ENCODE measurements at regions not wholly inside any gene's neighbourhood (a gene's known extent, or its start where the extent isn't known, plus 50 kb on each side); places are given as distances from the start of the nearest gene placed in this dataset.

- Histone ChIP-seq H3K27me3 (ENCODE audit: control insufficient read depth, insufficient read depth, low read length) (no peaks in the 10 kb centered on the region), H3K36me3 (ENCODE audit: control insufficient read depth, insufficient read depth, low read length) (no peaks in the 10 kb centered on the region), H3K4me3 (ENCODE audit: low read depth, low read length) (no peak overlapping the region)
- no peak for TF ChIP-seq CTCF (IDR thresholded peaks at IDR 0.05; ENCODE audit: insufficient read depth, low read length, severe bottlenecking)
- DNase-seq (ENCODE audit: low read depth), result no peak
- no peak for FAIRE-seq
Observed at GRCh38 chrY:16895396-16895795, 984.6 kb downstream of the CDY2B start.

- FAIRE-seq (no peak), DNase-seq (ENCODE audit: low read depth) (peak; percentile 73)
- no peak for TF ChIP-seq CTCF (IDR thresholded peaks at IDR 0.05; ENCODE audit: insufficient read depth, low read length, severe bottlenecking)
- H3K4me3 ChIP-seq (ENCODE audit: low read depth, low read length), result no peak overlapping the region
- no peaks in the 10 kb centered on the region for H3K36me3 ChIP-seq (ENCODE audit: control insufficient read depth, insufficient read depth, low read length)
- H3K27me3 ChIP-seq (ENCODE audit: control insufficient read depth, insufficient read depth, low read length), result no peaks in the 10 kb centered on the region
Observed at GRCh38 chrY:16887116-16887515, 992.9 kb downstream of the CDY2B start.

GRCh38 chrY:16860676-16861075 lies 1019.3 kb downstream of the CDY2B start:
- no peaks in the 10 kb centered on the region for H3K27me3 ChIP-seq (ENCODE audit: control insufficient read depth, insufficient read depth, low read length)
- H3K36me3 ChIP-seq (ENCODE audit: control insufficient read depth, insufficient read depth, low read length), result no peaks in the 10 kb centered on the region
- H3K4me3 ChIP-seq (ENCODE audit: low read depth, low read length), result no peak overlapping the region
- FAIRE-seq (no peak), DNase-seq (ENCODE audit: low read depth) (peak; percentile 1)
- TF ChIP-seq CTCF (IDR thresholded peaks at IDR 0.05; ENCODE audit: insufficient read depth, low read length, severe bottlenecking), result no peak

GRCh38 chrY:16841534-16841933 lies 1038.5 kb downstream of the CDY2B start:
- Histone ChIP-seq H3K36me3 (ENCODE audit: control insufficient read depth, insufficient read depth, low read length) (no peaks in the 10 kb centered on the region), H3K27me3 (ENCODE audit: control insufficient read depth, insufficient read depth, low read length) (no peaks in the 10 kb centered on the region), H3K4me3 (ENCODE audit: low read depth, low read length) (no peak overlapping the region)
- no peak for TF ChIP-seq CTCF (IDR thresholded peaks at IDR 0.05; ENCODE audit: insufficient read depth, low read length, severe bottlenecking)
- DNase-seq (ENCODE audit: low read depth) (peak; percentile 58), FAIRE-seq (no peak)

- TF ChIP-seq CTCF (IDR thresholded peaks at IDR 0.05; ENCODE audit: insufficient read depth, low read length, severe bottlenecking), result no peak
- Histone ChIP-seq H3K27me3 (ENCODE audit: control insufficient read depth, insufficient read depth, low read length) (no peaks in the 10 kb centered on the region), H3K36me3 (ENCODE audit: control insufficient read depth, insufficient read depth, low read length) (no peaks in the 10 kb centered on the region), H3K4me3 (ENCODE audit: low read depth, low read length) (no peak overlapping the region)
- FAIRE-seq, result no peak
- DNase-seq (ENCODE audit: low read depth), result no peak
Observed at GRCh38 chrY:16835206-16835605, 1044.8 kb downstream of the CDY2B start.

- FAIRE-seq, result no peak
- H3K36me3 ChIP-seq (ENCODE audit: control insufficient read depth, insufficient read depth, low read length), result no peaks in the 10 kb centered on the region
- H3K4me3 ChIP-seq (ENCODE audit: low read depth, low read length), result no peak overlapping the region
- no peaks in the 10 kb centered on the region for H3K27me3 ChIP-seq (ENCODE audit: control insufficient read depth, insufficient read depth, low read length)
- no peak for TF ChIP-seq CTCF (IDR thresholded peaks at IDR 0.05; ENCODE audit: insufficient read depth, low read length, severe bottlenecking)
- peak; percentile 51 for DNase-seq (ENCODE audit: low read depth)
Observed at GRCh38 chrY:16834696-16835095, 1045.3 kb downstream of the CDY2B start.
